Pons (tissue), 1 donor: ENCODE measurements at regions not wholly inside any gene's neighbourhood (a gene's known extent, or its start where the extent isn't known, plus 50 kb on each side); places are given as distances from the start of the nearest gene placed in this dataset.
"Not testable (repeated sequence)": the region's sequence is repeated elsewhere in the genome, so short reads cannot be mapped to it uniquely, and the experiment has no call there.

Experiments
- DNase-seq: peaks from one replicate; pipeline ENCODE4 v3.0.0-alpha.2; 2016; ENCODE audit warnings: low spot score

GRCh38 chr18:39127538-39127937 lies 1561.9 kb upstream of the CELF4 start:
- not testable (repeated sequence) for DNase-seq

GRCh38 chr18:39113790-39114189 lies 1548.2 kb upstream of the CELF4 start:
- no peak for DNase-seq

GRCh38 chr18:39105104-39105503 lies 1539.5 kb upstream of the CELF4 start:
- DNase-seq = no peak

DNA sequence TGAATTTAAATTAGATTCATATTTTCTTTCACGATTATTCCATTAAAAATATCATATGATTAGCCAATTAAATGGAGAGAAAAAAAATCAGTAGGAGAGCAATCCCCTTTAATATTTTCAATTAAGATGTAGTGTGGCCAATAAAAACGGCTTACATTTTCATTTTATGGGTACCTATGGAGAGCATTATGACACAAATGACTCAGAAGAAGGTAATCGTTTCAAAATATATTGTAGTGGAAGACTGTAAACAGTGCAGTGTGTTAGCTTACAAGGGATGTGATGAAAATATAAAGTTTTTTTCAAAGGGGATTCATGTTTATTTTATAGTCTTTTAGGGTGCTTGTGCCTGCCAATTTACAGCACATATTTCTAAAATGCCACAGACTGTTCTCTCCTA lies 1507.4 kb upstream of the CELF4 start:
- no peak for DNase-seq

- DNase-seq = no peak
Observed at GRCh38 chr18:39062426-39062825, 1496.8 kb upstream of the CELF4 start.

DNA sequence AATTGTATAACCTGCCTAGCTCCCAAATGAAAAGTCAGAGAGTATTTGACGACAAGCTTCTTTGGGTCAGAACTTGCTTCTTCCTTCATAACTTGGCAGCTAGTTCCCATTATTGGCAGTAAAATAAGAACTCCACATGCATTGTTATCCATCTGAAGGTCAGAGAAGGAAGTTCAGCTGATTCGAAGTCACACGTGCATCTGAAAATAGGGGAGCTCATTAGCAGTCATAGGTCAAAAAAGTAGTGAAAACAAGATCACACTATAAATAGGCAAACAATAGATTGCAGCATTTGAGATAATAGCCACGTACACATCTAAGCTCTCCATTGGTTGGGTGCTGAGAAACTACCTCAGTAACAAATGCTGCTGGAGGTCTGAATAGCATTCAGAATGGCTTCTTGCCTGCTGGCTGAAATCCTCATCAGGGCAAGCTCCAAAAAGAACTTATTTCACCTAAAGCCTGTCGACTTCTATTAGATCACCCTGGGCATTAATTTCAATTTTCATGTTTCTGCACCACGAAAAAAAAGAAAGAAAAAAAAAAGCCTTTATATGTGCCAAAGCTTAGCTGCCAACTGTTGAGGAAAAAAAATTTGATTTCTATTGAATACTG lies 1492.9 kb upstream of the CELF4 start:
- no peak for DNase-seq

- no peak for DNase-seq
Observed at GRCh38 chr18:39057423-39058064, 1491.9 kb upstream of the CELF4 start.

DNA sequence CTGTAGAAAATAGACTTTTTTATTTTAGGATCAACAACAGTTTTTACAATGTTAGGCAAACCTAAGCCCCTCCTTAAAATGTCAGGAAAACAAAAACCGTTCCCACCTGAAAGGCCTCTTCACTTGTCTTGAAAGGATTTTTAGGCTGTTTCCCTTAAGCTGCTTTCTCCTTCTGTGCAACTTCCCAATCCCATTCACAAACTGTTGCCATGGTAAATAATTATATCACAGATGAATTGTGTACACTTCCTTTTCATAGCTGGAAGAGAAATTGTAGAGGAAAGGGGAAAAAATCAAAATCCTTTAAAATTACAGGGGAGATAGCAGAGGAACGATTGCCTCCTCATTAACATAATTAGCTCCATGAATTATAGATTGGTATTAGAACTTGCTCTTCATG lies 1488.0 kb upstream of the CELF4 start:
- DNase-seq = no peak

- no peak for DNase-seq
Observed at GRCh38 chr18:39051013-39051412, 1485.4 kb upstream of the CELF4 start.

DNA sequence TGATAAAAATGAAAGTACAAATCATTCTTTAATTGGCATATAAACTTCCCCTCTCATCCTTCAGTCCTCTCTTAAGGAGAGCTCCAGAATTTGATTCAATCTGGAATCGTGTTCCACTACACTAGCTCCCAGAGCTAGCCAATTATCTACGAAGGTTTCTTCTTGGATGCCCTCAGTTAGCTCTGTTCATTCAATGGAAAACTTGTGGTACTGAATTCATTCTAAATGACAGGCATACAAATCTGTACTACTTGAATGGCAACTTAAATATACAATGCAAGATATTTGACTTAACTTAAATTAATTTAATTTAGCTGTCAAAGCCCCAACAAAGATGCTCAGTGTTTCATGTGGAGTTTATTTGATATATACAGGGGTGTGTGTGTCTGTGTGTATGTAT lies 1474.2 kb upstream of the CELF4 start:
- no peak for DNase-seq

GRCh38 chr18:39037925-39038324 lies 1472.3 kb upstream of the CELF4 start:
- no peak for DNase-seq

GRCh38 chr18:39033312-39033711 lies 1467.7 kb upstream of the CELF4 start:
- DNase-seq = no peak

DNA sequence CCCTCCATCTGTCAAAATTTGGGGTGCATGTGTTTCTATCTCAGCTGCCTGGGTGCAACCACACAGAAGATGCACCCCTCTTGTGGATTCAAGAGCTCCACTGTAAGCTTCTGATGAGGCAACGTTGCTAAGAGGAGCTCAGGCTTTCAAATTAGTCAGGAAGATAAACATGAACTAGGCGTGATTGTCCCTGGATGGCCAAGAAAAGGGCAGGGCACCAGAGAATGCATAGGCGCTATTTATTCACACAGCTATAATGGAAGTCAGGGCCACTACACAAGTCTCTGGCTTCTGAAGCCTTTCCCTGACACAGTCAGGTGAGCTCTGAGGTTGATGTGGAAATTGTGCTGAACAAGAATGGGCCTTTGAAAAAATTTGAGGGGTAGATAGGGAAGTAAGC lies 1466.0 kb upstream of the CELF4 start:
- DNase-seq = no peak

GRCh38 chr18:39030124-39030655 lies 1464.6 kb upstream of the CELF4 start:
- no peak for DNase-seq

DNA sequence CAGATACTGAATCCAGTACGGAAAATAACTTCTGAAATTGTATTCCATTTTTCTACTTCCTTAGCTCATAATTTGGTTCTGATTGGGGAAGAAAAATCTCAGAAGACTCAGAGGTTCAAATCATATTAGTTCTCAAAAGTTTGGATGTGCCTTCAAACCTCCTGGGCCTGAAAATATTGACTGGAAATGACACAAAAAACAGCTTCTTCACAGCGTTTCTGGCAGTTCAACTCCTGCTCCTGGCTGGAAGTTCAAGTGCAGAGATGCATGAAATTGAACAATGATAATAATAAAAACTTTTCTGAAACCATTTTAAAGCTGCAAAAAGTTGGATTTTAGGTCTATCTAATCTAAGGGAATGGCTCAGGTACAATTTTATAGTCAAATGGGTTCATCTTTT lies 1459.9 kb upstream of the CELF4 start:
- no peak for DNase-seq

DNA sequence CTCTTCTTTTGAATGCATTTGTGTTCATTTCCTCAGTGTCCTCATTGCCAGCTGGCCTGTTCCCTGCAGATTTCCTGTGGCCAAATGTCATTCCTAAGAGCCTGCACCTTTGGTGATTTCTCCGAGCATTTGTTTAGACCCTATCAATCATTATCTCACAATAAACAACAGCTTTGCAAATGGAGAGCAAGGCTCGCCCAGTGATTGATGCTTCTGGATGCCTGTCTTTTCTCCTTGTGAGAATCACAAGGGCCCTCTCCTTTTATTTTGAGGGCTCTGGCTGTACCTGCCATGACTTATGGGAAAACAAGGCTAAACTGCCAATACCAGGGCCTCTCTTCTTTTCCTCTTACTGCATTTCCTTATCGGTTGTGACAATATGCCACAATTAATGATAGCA lies 1454.4 kb upstream of the CELF4 start:
- no peak for DNase-seq

DNA sequence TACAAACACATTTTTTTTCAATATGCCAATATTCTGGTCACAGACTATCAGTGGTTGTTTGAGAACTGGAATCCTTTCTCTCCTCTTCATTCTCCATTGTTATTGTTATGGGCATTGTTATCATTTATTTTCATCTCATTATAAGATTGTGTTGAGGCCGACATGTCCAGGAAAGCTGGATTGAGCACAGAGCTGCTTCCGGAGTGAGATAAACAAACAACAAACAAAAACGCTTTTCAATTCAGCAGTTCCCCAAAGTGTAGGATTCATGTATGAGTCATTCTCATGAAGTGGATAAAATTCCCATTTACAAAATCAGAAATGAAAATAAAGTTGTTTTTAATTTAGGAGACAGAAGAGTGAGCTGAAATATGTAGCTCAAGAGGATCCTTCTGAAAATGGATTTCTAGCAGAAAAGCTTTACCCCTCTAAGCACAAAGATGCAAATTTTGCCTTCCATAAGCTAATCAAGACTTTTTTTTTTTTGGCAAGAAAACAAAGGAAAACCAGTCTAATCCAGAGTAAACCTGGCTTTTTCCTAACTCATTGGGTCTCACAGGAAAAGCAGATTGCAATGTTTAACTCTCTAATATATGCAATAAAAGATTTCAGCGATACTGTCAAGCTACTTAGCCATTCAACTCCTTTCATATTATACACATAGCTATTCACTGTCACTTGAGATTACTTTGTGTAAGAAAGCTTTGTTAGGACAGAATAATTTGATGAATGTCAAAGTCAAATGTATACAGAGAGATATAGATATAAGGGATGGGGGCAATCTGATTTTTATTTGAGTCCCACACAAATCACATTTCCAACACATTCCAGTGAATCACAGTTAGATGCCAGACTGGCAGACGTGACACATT lies 1441.7 kb upstream of the CELF4 start:
- DNase-seq = no peak

DNA sequence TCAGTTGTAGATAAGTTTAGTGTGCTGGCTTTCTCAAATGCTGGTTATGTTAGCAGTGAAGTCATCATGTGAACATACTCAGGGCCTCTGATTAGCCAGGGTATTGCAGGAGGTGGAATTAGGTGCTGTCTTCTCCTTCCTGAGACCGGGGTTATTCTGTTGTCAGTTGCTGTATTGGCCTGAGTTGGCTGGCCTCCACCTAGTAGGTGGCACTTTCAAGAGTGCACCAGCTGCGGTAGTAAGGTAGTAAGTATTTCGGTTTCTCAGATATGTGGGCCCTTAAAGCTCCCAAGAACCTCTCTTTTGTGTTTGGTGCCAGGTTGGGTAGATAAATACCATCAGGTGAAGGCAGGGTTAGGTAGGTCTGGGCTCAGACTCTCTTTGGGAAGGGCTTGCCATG lies 1430.5 kb upstream of the CELF4 start:
- DNase-seq = no peak

DNA sequence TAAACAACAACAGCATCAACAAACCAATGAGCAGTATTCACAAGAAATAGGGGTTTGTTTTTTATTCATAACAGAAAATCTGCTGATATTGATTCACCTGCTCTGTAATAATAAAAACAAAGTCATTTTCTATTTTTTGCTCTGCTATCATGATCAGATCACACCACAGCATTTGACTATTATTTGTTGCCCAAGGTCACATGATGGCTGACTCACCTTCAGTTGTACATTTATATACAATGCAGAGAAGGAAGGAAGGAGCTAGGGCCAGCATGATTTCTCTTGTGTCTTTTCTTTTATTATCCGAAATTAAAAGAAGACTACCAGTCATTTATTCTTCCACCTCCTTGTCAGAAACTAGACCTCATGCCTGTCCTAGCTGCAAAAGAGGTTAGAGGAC lies 1427.7 kb upstream of the CELF4 start:
- no peak for DNase-seq

DNA sequence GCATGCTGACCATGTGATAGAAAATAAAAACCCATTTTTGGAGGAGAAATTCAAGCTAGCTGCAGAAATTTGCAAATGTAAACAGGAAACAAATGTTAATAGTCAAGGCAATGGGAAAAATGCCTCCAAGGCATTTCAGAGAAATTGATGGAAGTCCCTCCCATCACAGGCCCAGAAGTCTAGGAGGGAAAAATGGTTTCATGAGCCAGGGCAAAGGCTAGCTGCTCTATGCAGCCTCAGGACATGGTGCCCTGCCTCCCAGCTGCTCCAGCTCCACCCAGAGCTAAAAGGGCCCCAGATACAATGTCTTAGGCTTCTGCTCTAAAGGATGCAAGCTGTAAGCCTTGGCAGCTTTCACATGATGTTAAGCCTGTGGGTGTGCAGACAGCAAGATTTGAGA lies 1419.4 kb upstream of the CELF4 start:
- DNase-seq = no peak

DNA sequence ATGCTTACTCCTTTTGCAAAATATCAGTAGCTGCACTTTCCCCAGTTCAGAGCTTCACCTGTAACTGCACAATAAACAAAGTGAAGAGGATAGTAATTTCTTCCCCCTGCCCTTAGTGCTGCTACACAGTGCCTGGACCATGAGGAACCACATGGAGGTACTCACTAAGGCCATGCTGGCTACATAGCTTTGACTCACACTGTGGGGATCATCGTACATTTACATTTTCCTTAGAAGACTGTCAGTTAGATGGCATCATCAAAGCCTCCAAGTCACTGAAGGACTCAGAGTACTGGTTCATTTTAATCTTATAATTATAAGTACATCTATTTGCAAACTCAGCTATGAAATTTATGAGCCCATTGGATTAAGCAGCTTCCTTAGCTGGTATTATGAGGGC lies 1416.5 kb upstream of the CELF4 start:
- no peak for DNase-seq

GRCh38 chr18:38981389-38981788 lies 1415.8 kb upstream of the CELF4 start:
- no peak for DNase-seq

GRCh38 chr18:38980420-38980819 lies 1414.8 kb upstream of the CELF4 start:
- DNase-seq = no peak
